Neural cell (in vitro differentiated cells): ENCODE measurements at regions not wholly inside any gene's neighbourhood (a gene's known extent, or its start where the extent isn't known, plus 50 kb on each side); places are given as distances from the start of the nearest gene placed in this dataset.

Experiments used
- CTCF ChIP-seq: fragments of 450-650 bp; IDR thresholded peaks from 2 replicates; pipeline ENCODE4 v1.5.1; 2014; ENCODE audit warnings: antibody characterized with exemption, mild to moderate bottlenecking, moderate library complexity; ENCODE audit not compliant: poor library complexity, severe bottlenecking
- EP300 ChIP-seq: fragments of 450-650 bp; conservative IDR thresholded peaks from 2 replicates; pipeline ENCODE4 v1.6.1; 2014; ENCODE audit warnings: antibody characterized with exemption, mild to moderate bottlenecking, moderate library complexity; ENCODE audit not compliant: poor library complexity, severe bottlenecking
- EZH2 ChIP-seq: fragments of 200-600, 300-800 bp; shearing (Covaris generic), sonication (generic); IDR thresholded peaks from 2 replicates; pipeline ENCODE4 v1.6.1; 2014; ENCODE audit warnings: antibody characterized with exemption, low read length, borderline replicate concordance, mild to moderate bottlenecking; ENCODE audit not compliant: insufficient read depth, poor library complexity, severe bottlenecking
- MXI1 ChIP-seq: fragments of 450-650 bp; conservative IDR thresholded peaks from 2 replicates; pipeline ENCODE4 v1.6.1; 2014; ENCODE audit warnings: antibody characterized with exemption, mild to moderate bottlenecking; ENCODE audit not compliant: poor library complexity, severe bottlenecking
- POLR2AphosphoS5 ChIP-seq: IDR thresholded peaks from 2 replicates; pipeline ENCODE4 v1.6.1; 2012
- RAD21 ChIP-seq: fragments of 450-650 bp; conservative IDR thresholded peaks from 2 replicates; pipeline ENCODE4 v1.6.1; 2014; ENCODE audit warnings: antibody characterized with exemption, mild to moderate bottlenecking, moderate library complexity
- REST ChIP-seq: IDR thresholded peaks from 2 replicates; pipeline ENCODE4 v1.6.1; 2012; ENCODE audit warnings: borderline replicate concordance
- SMC3 ChIP-seq: fragments of 450-650 bp; conservative IDR thresholded peaks from 2 replicates; pipeline ENCODE4 v1.6.1; 2014; ENCODE audit warnings: antibody characterized with exemption, mild to moderate bottlenecking, moderate library complexity; ENCODE audit not compliant: poor library complexity
- TAF1 ChIP-seq: IDR thresholded peaks from 2 replicates; pipeline ENCODE4 v1.6.1; 2012; ENCODE audit warnings: low read depth

GRCh38 chr10:6637053-6637452 is 57.0 kb upstream of the PRKCQ start:
- no peak for TF ChIP-seq CTCF
- TF ChIP-seq REST: no peak
- TF ChIP-seq TAF1: no peak
- TF ChIP-seq RAD21: no peak
- no peak for TF ChIP-seq MXI1
- no peak for TF ChIP-seq SMC3
- no peak for TF ChIP-seq EZH2
- no peak for TF ChIP-seq EP300
- no peak for TF ChIP-seq POLR2AphosphoS5
